Calu3 (cell line): ENCODE measurements at regions not wholly inside any gene's neighbourhood (a gene's known extent, or its start where the extent isn't known, plus 50 kb on each side); places are given as distances from the start of the nearest gene placed in this dataset.

ENCODE experiments used
- BruUV-seq: library from RNA; stranded (reverse); fragments of 400-500 nt; replicated peaks from 2 replicates; lab custom pipeline; 2021; lab: Mats Ljungman, UMichigan
- CTCF ChIA-PET: fragments of 300-600 bp; sonication (Branson Sonifier 250); formaldehyde crosslinking; loops from one replicate; lab custom pipeline; 2022; ENCODE audit warnings: antibody characterized with exemption; lab: Charles Lee
- DNase-seq: peaks from one replicate; pipeline ENCODE4 v3.0.0; 2022
- H3K27ac Mint-ChIP-seq: one replicate; pipeline ENCODE4 v1.8.0; 2022; ENCODE audit warnings: mixed read lengths; ENCODE audit not compliant: unreplicated experiment
- H3K27me3 Mint-ChIP-seq: one replicate; pipeline ENCODE4 v1.8.0; 2022; ENCODE audit warnings: mixed read lengths; ENCODE audit not compliant: unreplicated experiment
- H3K36me3 Mint-ChIP-seq: one replicate; pipeline ENCODE4 v1.8.0; 2022; ENCODE audit warnings: mild to moderate bottlenecking, moderate library complexity, mixed read lengths; ENCODE audit not compliant: insufficient read depth, unreplicated experiment
- H3K4me1 Mint-ChIP-seq: one replicate; pipeline ENCODE4 v1.8.0; 2022; ENCODE audit warnings: mild to moderate bottlenecking, low read depth, mixed read lengths; ENCODE audit not compliant: unreplicated experiment
- H3K4me3 Mint-ChIP-seq: one replicate; pipeline ENCODE4 v1.8.0; 2022; ENCODE audit warnings: mild to moderate bottlenecking, low read depth, moderate library complexity, mixed read lengths; ENCODE audit not compliant: unreplicated experiment
- H3K9me3 Mint-ChIP-seq: one replicate; pipeline ENCODE4 v1.8.0; 2022; ENCODE audit warnings: low read depth, mixed read lengths; ENCODE audit not compliant: unreplicated experiment
- CTCF ChIP-seq: fragments of 200-600 bp; IDR thresholded peaks from one replicate; pipeline ENCODE4 v1.8.0; 2022; ENCODE audit warnings: antibody characterized with exemption; ENCODE audit not compliant: unreplicated experiment
- intact Hi-C: fragments of 100-400 bp; cut with micrococcal nuclease; formaldehyde crosslinking; loops from one replicate; pipeline ENCODE4 v1.10.0; 2022; ENCODE audit not compliant: unreplicated experiment

- no peaks in the 10 kb centered on the region for H3K4me1 Mint-ChIP-seq
- H3K27me3 Mint-ChIP-seq: no peaks in the 10 kb centered on the region
- CTCF ChIA-PET: no interaction called here
- no peaks in the 10 kb centered on the region for H3K36me3 Mint-ChIP-seq
- intact Hi-C loops: no loop called here
- peaks cover 9% of the 10 kb centered on the region for H3K9me3 Mint-ChIP-seq
- no peak for TF ChIP-seq CTCF
- H3K27ac Mint-ChIP-seq: no peak overlapping the region
- no peak overlapping the region for H3K4me3 Mint-ChIP-seq
- BruUV-seq: no TSS peak
- no peak for DNase-seq
Measured at GRCh38 chr14:98548071-98548686, 723.8 kb downstream of the BCL11B start.

GRCh38 chr14:98551028-98551427 is 721.0 kb downstream of the BCL11B start:
- intact Hi-C loops: no loop called here
- no TSS peak for BruUV-seq
- no peaks in the 10 kb centered on the region for H3K36me3 Mint-ChIP-seq
- no peaks in the 10 kb centered on the region for H3K27me3 Mint-ChIP-seq
- H3K9me3 Mint-ChIP-seq: peaks cover 15% of the 10 kb centered on the region
- TF ChIP-seq CTCF: no peak
- no peak overlapping the region for H3K4me3 Mint-ChIP-seq
- DNase-seq: no peak
- H3K4me1 Mint-ChIP-seq: no peaks in the 10 kb centered on the region
- CTCF ChIA-PET: no interaction called here
- no peak overlapping the region for H3K27ac Mint-ChIP-seq

- no peaks in the 10 kb centered on the region for H3K27me3 Mint-ChIP-seq
- BruUV-seq: no TSS peak
- no peak overlapping the region for H3K4me3 Mint-ChIP-seq
- H3K9me3 Mint-ChIP-seq: peaks cover 17% of the 10 kb centered on the region
- no peaks in the 10 kb centered on the region for H3K36me3 Mint-ChIP-seq
- intact Hi-C loops: no loop called here
- H3K27ac Mint-ChIP-seq: no peak overlapping the region
- no peak for DNase-seq
- TF ChIP-seq CTCF: no peak
- CTCF ChIA-PET: no interaction called here
- H3K4me1 Mint-ChIP-seq: no peaks in the 10 kb centered on the region
Measured at GRCh38 chr14:98555440-98555839, 716.6 kb downstream of the BCL11B start.

- Mint-ChIP-seq H3K36me3 (no peaks in the 10 kb centered on the region), H3K9me3 (peaks cover 24% of the 10 kb centered on the region), H3K27me3 (no peaks in the 10 kb centered on the region), H3K4me1 (no peaks in the 10 kb centered on the region), H3K27ac (no peak overlapping the region), H3K4me3 (no peak overlapping the region)
- TF ChIP-seq CTCF: no peak
- CTCF ChIA-PET: no interaction called here
- intact Hi-C loops: no loop called here
- no peak for DNase-seq
- no TSS peak for BruUV-seq
Measured at GRCh38 chr14:98564006-98564405, 708.0 kb downstream of the BCL11B start.
